ENCODE measurements at regions not wholly inside any gene's neighbourhood (a gene's known extent, or its start where the extent isn't known, plus 50 kb on each side); places are given as distances from the start of the nearest gene placed in this dataset.

DNA sequence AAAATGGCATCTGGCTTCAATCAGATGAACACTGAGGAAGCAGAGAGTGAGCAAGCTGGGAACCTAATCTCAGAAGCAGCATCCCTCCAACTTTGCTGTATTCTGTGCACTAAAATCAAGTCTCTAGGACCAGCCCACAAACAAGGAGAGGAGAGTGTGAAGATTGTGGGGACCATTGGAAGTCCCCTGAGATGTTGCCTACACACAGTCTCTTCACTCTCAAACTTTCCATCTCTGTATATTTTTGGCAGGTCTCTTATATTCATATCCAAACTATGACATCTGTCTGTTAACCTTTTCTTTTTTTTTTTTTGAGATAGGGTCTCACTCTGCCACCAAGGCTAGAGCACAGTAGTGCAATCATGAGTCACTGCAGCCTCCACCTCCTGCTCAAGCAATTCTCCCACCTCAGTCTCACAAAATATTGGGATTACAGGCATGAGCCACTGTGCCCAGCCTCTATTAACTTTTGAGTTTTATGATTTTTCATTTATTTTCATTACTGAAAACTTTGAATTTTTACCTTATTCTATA is 1096.4 kb downstream of the TBC1D22A start (continued):
- TF ChIP-seq, protein P1, sequence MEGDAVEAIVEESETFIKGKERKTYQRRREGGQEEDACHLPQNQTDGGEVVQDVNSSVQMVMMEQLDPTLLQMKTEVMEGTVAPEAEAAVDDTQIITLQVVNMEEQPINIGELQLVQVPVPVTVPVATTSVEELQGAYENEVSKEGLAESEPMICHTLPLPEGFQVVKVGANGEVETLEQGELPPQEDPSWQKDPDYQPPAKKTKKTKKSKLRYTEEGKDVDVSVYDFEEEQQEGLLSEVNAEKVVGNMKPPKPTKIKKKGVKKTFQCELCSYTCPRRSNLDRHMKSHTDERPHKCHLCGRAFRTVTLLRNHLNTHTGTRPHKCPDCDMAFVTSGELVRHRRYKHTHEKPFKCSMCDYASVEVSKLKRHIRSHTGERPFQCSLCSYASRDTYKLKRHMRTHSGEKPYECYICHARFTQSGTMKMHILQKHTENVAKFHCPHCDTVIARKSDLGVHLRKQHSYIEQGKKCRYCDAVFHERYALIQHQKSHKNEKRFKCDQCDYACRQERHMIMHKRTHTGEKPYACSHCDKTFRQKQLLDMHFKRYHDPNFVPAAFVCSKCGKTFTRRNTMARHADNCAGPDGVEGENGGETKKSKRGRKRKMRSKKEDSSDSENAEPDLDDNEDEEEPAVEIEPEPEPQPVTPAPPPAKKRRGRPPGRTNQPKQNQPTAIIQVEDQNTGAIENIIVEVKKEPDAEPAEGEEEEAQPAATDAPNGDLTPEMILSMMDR (IDR thresholded peaks at IDR 0.05 in 2 of 3, conservative IDR thresholded peaks at IDR 0.05 in 1 of 3; ENCODE audit: borderline replicate concordance in 1 of 3, insufficient read depth in 1 of 3, low read depth in 2 of 3, low read length in 2 of 3): no peak
- no peak for TF ChIP-seq POLR2A (IDR thresholded peaks at IDR 0.05; ENCODE audit: borderline replicate concordance, extremely low read depth, insufficient read depth, insufficient read length)

DNA sequence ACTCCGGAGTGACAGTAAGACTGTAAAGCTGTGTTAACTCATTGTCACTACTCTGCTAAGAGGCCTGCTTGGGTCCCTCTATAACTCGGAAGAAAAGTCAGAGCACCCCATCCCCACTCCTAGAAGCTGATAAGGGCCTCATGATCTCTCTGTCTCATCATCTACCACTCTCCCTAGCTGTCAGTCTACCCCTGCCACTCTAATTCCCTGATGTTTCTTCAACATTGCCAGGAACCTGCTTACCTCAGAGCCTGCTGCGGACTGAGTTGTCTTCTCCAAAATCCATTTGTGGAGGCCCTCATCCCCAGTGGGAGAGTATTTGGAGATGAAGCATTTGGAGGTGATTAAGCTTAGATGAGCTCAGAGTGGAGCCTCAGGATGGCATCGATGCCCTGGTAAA is 1092.2 kb downstream of the TBC1D22A start:
- ATAC-seq (no peak), DNase-seq (ENCODE audit: low read depth, low spot score) (no peak)
- CTCF ChIA-PET: no interaction called here
- intact Hi-C loops (cut with micrococcal nuclease): no loop called here
- H3K9me3 ChIP-seq (ENCODE audit: control insufficient read depth in 1 of 2, insufficient read depth in 1 of 2, low read depth in 1 of 2, low read length in 2 of 2): no peaks in the 10 kb centered on the region
- H3K27me3 ChIP-seq (ENCODE audit: insufficient read depth, low read length): no peaks in the 10 kb centered on the region
- H3K9ac ChIP-seq (ENCODE audit: low read length): no peak overlapping the region
- no peak overlapping the region for H2AFZ ChIP-seq (ENCODE audit: low read depth, low read length, poor library complexity, severe bottlenecking)
- no peaks in the 10 kb centered on the region for H3K36me3 ChIP-seq (ENCODE audit: control insufficient read depth in 1 of 2, insufficient read depth in 2 of 2, low read length in 2 of 2)
- POLR2A ChIA-PET: no interaction called here
- no peaks in the 10 kb centered on the region for H3K79me2 ChIP-seq (ENCODE audit: insufficient read depth, low read length)
- H3K4me3 ChIP-seq (replicated peaks in 1 of 2; ENCODE audit: low read depth in 1 of 2, low read length in 2 of 2): no peak overlapping the region
- H4K20me1 ChIP-seq (ENCODE audit: insufficient read depth): no peaks in the 10 kb centered on the region
- no peak overlapping the region for H3K27ac ChIP-seq (ENCODE audit: low read depth, low read length)
- H3K4me1 ChIP-seq (ENCODE audit: control insufficient read depth in 1 of 2, insufficient read depth in 2 of 2, low read length in 2 of 2): no peaks in the 10 kb centered on the region
- TF ChIP-seq, protein P2, sequence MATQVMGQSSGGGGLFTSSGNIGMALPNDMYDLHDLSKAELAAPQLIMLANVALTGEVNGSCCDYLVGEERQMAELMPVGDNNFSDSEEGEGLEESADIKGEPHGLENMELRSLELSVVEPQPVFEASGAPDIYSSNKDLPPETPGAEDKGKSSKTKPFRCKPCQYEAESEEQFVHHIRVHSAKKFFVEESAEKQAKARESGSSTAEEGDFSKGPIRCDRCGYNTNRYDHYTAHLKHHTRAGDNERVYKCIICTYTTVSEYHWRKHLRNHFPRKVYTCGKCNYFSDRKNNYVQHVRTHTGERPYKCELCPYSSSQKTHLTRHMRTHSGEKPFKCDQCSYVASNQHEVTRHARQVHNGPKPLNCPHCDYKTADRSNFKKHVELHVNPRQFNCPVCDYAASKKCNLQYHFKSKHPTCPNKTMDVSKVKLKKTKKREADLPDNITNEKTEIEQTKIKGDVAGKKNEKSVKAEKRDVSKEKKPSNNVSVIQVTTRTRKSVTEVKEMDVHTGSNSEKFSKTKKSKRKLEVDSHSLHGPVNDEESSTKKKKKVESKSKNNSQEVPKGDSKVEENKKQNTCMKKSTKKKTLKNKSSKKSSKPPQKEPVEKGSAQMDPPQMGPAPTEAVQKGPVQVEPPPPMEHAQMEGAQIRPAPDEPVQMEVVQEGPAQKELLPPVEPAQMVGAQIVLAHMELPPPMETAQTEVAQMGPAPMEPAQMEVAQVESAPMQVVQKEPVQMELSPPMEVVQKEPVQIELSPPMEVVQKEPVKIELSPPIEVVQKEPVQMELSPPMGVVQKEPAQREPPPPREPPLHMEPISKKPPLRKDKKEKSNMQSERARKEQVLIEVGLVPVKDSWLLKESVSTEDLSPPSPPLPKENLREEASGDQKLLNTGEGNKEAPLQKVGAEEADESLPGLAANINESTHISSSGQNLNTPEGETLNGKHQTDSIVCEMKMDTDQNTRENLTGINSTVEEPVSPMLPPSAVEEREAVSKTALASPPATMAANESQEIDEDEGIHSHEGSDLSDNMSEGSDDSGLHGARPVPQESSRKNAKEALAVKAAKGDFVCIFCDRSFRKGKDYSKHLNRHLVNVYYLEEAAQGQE (IDR thresholded peaks at IDR 0.05; ENCODE audit: low read depth): no peak
- TF ChIP-seq SP1 (IDR thresholded peaks at IDR 0.05; ENCODE audit: low read depth) (no peak), CBX3 (IDR thresholded peaks at IDR 0.05; ENCODE audit: low read depth) (no peak), ZNF274 (IDR thresholded peaks at IDR 0.05; ENCODE audit: low read depth, low read length) (no peak), EGR1 (IDR thresholded peaks at IDR 0.05; ENCODE audit: low read depth) (no peak), ZFX (IDR thresholded peaks at IDR 0.05) (no peak), POLR2AphosphoS5 (IDR thresholded peaks at IDR 0.05; ENCODE audit: low read depth, low read length) (no peak), EZH2 (IDR thresholded peaks at IDR 0.05) (no peak), SIN3A (IDR thresholded peaks at IDR 0.05; ENCODE audit: low read depth) (no peak), RAD21 (IDR thresholded peaks at IDR 0.05; ENCODE audit: low read depth) (no peak), FOSL1 (IDR thresholded peaks at IDR 0.05; ENCODE audit: low read depth) (no peak), ELF1 (IDR thresholded peaks at IDR 0.05; ENCODE audit: borderline replicate concordance, low read depth) (no peak), JUND (IDR thresholded peaks at IDR 0.05) (no peak)
- TF ChIP-seq, protein P3, sequence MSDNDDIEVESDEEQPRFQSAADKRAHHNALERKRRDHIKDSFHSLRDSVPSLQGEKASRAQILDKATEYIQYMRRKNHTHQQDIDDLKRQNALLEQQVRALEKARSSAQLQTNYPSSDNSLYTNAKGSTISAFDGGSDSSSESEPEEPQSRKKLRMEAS (IDR thresholded peaks at IDR 0.05): no peak
- TF ChIP-seq, protein P1 (IDR thresholded peaks at IDR 0.05 in 2 of 3, conservative IDR thresholded peaks at IDR 0.05 in 1 of 3; ENCODE audit: borderline replicate concordance in 1 of 3, insufficient read depth in 1 of 3, low read depth in 2 of 3, low read length in 2 of 3): no peak
- RAD21 ChIA-PET (ENCODE audit: low non-redundant PET in 1 of 2, low total read pairs in 2 of 2, uncharacterized antibody in 2 of 2, unreplicated experiment in 2 of 2): no interaction called here
- H3K9me2 ChIP-seq (ENCODE audit: insufficient read depth): no peaks in the 10 kb centered on the region
- BruUV-seq (replicated peaks): no TSS peak
- no peak overlapping the region for H3K4me2 ChIP-seq (ENCODE audit: low read length)
